Panc1 (cell line): ENCODE measurements at regions not wholly inside any gene's neighbourhood (a gene's known extent, or its start where the extent isn't known, plus 50 kb on each side); places are given as distances from the start of the nearest gene placed in this dataset.

Experiments
- POLR2AphosphoS5 ChIP-seq: IDR thresholded peaks from 2 replicates; pipeline ENCODE4 v1.6.1; 2012; ENCODE audit warnings: mild to moderate bottlenecking, low read depth, low read length, moderate library complexity
- REST ChIP-seq, 2 experiments: IDR thresholded peaks; 2 replicates each; pipeline ENCODE4 v1.6.1; 2011 to 2012; ENCODE audit warnings: low read depth in 2 of 2, control low read depth in 1 of 2, low read length in 1 of 2, mild to moderate bottlenecking in 1 of 2, moderate library complexity in 1 of 2; ENCODE audit not compliant: insufficient read depth in 1 of 2
- TCF7L2 ChIP-seq: IDR thresholded peaks from 2 replicates; pipeline ENCODE4 v1.6.1; 2011; ENCODE audit warnings: mild to moderate bottlenecking, low read depth, low read length, inconsistent platforms
- TF ChIP-seq, protein P1 (sequence below): fragments of 450-650 bp; IDR thresholded peaks from 2 replicates; pipeline ENCODE4 v1.5.1; 2017; ENCODE audit warnings: mild to moderate bottlenecking

- TF ChIP-seq, protein P1, sequence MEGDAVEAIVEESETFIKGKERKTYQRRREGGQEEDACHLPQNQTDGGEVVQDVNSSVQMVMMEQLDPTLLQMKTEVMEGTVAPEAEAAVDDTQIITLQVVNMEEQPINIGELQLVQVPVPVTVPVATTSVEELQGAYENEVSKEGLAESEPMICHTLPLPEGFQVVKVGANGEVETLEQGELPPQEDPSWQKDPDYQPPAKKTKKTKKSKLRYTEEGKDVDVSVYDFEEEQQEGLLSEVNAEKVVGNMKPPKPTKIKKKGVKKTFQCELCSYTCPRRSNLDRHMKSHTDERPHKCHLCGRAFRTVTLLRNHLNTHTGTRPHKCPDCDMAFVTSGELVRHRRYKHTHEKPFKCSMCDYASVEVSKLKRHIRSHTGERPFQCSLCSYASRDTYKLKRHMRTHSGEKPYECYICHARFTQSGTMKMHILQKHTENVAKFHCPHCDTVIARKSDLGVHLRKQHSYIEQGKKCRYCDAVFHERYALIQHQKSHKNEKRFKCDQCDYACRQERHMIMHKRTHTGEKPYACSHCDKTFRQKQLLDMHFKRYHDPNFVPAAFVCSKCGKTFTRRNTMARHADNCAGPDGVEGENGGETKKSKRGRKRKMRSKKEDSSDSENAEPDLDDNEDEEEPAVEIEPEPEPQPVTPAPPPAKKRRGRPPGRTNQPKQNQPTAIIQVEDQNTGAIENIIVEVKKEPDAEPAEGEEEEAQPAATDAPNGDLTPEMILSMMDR = no peak
- no peak for TF ChIP-seq TCF7L2
- TF ChIP-seq POLR2AphosphoS5 = no peak
- TF ChIP-seq REST (IDR thresholded peaks at IDR 0.05; ENCODE audit: insufficient read depth in 1 of 2, low read depth in 2 of 2, low read length in 1 of 2) = no peak
Measured at GRCh38 chr7:115292381-115292780, 370.5 kb downstream of the MDFIC start.
